ENCODE measurements at regions not wholly inside any gene's neighbourhood (a gene's known extent, or its start where the extent isn't known, plus 50 kb on each side); places are given as distances from the start of the nearest gene placed in this dataset.

DNA sequence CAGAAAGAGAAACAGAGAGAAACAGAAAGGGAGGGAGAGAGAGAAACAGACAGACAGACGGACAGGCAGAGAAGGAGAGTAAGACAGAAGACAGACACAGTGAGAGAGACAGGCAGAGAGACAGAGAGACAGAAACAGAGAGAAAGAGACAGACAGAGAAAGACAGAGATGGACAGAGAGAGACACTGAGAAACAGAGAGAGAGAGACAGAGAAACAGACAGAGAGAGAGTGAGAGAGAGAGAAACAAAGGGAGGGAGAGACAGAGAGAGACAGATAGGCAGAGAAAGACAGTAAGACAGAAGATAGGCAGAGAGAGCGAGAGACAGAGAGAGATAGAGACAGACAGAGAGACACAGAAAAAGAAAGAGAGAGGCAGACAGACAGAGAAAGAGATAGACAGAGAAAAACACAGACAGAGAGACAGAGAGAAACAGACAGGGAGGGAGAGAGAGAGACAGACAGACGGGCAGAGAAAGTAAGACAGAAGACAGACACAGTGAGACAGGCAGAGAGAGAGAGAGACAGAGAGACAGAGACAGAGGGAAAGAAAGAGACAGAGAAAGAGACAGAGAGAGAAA lies 753.4 kb upstream of the DEFB115 start:
- TF ChIP-seq, protein P1, sequence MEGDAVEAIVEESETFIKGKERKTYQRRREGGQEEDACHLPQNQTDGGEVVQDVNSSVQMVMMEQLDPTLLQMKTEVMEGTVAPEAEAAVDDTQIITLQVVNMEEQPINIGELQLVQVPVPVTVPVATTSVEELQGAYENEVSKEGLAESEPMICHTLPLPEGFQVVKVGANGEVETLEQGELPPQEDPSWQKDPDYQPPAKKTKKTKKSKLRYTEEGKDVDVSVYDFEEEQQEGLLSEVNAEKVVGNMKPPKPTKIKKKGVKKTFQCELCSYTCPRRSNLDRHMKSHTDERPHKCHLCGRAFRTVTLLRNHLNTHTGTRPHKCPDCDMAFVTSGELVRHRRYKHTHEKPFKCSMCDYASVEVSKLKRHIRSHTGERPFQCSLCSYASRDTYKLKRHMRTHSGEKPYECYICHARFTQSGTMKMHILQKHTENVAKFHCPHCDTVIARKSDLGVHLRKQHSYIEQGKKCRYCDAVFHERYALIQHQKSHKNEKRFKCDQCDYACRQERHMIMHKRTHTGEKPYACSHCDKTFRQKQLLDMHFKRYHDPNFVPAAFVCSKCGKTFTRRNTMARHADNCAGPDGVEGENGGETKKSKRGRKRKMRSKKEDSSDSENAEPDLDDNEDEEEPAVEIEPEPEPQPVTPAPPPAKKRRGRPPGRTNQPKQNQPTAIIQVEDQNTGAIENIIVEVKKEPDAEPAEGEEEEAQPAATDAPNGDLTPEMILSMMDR (IDR thresholded peaks at IDR 0.05), result no peak
- no peak for TF ChIP-seq POLR2A (IDR thresholded peaks at IDR 0.05)

Data from body of pancreas (tissue), 4 donors.